Breast epithelium (tissue), 3 donors: ENCODE measurements at regions not wholly inside any gene's neighbourhood (a gene's known extent, or its start where the extent isn't known, plus 50 kb on each side); places are given as distances from the start of the nearest gene placed in this dataset.

ENCODE experiments used
- CTCF ChIP-seq, 3 donors: fragments of 450-650 bp; IDR thresholded peaks; one replicate each; pipeline ENCODE4 v1.5.1; 2016 to 2017; ENCODE audit warnings: antibody characterized with exemption in 3 of 3, mild to moderate bottlenecking in 3 of 3, moderate library complexity in 3 of 3
- POLR2A ChIP-seq: fragments of 450-650 bp; IDR thresholded peaks from one replicate; pipeline ENCODE4 v1.6.1; 2016; ENCODE audit warnings: antibody characterized with exemption, mild to moderate bottlenecking, moderate library complexity
- POLR2AphosphoS5 ChIP-seq, 3 donors: sonication (generic); formaldehyde crosslinking; IDR thresholded peaks; one replicate each; pipeline ENCODE4 v1.6.1; 2017; ENCODE audit warnings: antibody characterized with exemption in 3 of 3

GRCh38 chr1:36737038-36737555 is 254.4 kb upstream of the CSF3R start:
- TF ChIP-seq CTCF (IDR thresholded peaks at IDR 0.05) (no peak), POLR2AphosphoS5 (IDR thresholded peaks at IDR 0.05) (no peak), POLR2A (no peak)
